Lung (tissue), 11 donors: ENCODE measurements at regions not wholly inside any gene's neighbourhood (a gene's known extent, or its start where the extent isn't known, plus 50 kb on each side); places are given as distances from the start of the nearest gene placed in this dataset.

ENCODE experiments used
- ATAC-seq: fragments of 200-7000 bp; cut with Tn5 transposase; one replicate; pipeline ENCODE4 v1.9.1; 2020; ENCODE audit warnings: moderate number of reproducible peaks; ENCODE audit not compliant: insufficient read depth, low FRiP score
- DNase-seq, 3 donors: peaks; one replicate each; pipeline ENCODE4 v3.0.0-alpha.2; 2013 to 2017
- H3K27ac ChIP-seq, 2 donors: one replicate each; pipeline ENCODE4 v1.5.1; 2013; ENCODE audit warnings: mild to moderate bottlenecking in 2 of 2, moderate library complexity in 2 of 2, control low read depth in 1 of 2, inconsistent platforms in 1 of 2, low read depth in 1 of 2, low read length in 1 of 2
- H3K27me3 ChIP-seq, 3 donors: one replicate each; pipeline ENCODE4 v1.5.1; 2013; ENCODE audit warnings: low read length in 2 of 3; ENCODE audit not compliant: control insufficient read depth in 3 of 3, insufficient read depth in 3 of 3
- H3K36me3 ChIP-seq, 4 donors: one replicate each; pipeline ENCODE4 v1.5.1; 2013; ENCODE audit warnings: low read length in 4 of 4, mild to moderate bottlenecking in 1 of 4, moderate library complexity in 1 of 4; ENCODE audit not compliant: control insufficient read depth in 4 of 4, insufficient read depth in 4 of 4
- H3K4me1 ChIP-seq, 5 donors: one replicate each; pipeline ENCODE4 v1.5.1; 2013; ENCODE audit warnings: low read length in 5 of 5, mild to moderate bottlenecking in 2 of 5, moderate library complexity in 1 of 5; ENCODE audit not compliant: control insufficient read depth in 5 of 5, insufficient read depth in 5 of 5
- H3K4me3 ChIP-seq: one replicate; pipeline ENCODE4 v1.5.1; 2013; ENCODE audit warnings: mild to moderate bottlenecking, control low read depth, moderate library complexity
- H3K9ac ChIP-seq, 2 donors: one replicate each; pipeline ENCODE4 v1.5.1; 2013; ENCODE audit warnings: low read length in 2 of 2, control low read depth in 1 of 2; ENCODE audit not compliant: insufficient read depth in 1 of 2
- H3K9me3 ChIP-seq, 4 donors: one replicate each; pipeline ENCODE4 v1.5.1; 2013; ENCODE audit warnings: low read length in 3 of 4, mild to moderate bottlenecking in 1 of 4, moderate library complexity in 1 of 4; ENCODE audit not compliant: control insufficient read depth in 4 of 4, insufficient read depth in 3 of 4
- WGBS, 2 donors: extraction: QIAGEN DNeasy Blood & Tissue Kit; methylation state at CpG; one replicate each; pipeline ENCODE4 v1.1.7; 2013; 5-methylcytosine and 5-hydroxymethylcytosine counted together
- TF ChIP-seq, protein P1 (sequence below): IDR thresholded peaks from 2 replicates; pipeline ENCODE4 v1.5.1; 2012; ENCODE audit warnings: mild to moderate bottlenecking; ENCODE audit errors: control extremely low read depth, extremely low read depth
- donor health status: control.
- donor health status: control.
- donor health status: Bipolar disorder and iron deficiency.
- donor health status: healthy.
- donor health status: DM: yes; HTN: yes; CAD: no.

DNA sequence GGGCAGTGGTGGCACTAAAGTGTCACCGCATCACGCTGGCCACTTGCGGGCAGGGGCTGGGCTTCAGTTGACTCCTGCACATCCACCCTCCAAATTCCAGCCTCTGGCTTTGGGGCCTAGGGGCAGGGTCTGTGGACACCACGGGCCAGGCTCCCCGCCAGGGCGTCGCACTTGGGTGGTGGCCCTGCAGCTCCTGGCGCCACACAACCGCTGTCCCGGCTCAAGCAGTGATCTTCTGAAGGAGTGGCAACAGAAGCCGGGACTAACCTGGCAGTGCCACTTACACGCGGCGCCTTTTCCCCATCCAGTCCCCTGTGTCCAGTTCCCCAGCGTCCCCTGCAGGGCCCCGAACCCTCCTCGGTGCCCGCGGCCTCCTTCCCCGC, 134.3 kb upstream of the ZNF92 start:
- no peak for DNase-seq
- no peak for ATAC-seq
- TF ChIP-seq, protein P1, sequence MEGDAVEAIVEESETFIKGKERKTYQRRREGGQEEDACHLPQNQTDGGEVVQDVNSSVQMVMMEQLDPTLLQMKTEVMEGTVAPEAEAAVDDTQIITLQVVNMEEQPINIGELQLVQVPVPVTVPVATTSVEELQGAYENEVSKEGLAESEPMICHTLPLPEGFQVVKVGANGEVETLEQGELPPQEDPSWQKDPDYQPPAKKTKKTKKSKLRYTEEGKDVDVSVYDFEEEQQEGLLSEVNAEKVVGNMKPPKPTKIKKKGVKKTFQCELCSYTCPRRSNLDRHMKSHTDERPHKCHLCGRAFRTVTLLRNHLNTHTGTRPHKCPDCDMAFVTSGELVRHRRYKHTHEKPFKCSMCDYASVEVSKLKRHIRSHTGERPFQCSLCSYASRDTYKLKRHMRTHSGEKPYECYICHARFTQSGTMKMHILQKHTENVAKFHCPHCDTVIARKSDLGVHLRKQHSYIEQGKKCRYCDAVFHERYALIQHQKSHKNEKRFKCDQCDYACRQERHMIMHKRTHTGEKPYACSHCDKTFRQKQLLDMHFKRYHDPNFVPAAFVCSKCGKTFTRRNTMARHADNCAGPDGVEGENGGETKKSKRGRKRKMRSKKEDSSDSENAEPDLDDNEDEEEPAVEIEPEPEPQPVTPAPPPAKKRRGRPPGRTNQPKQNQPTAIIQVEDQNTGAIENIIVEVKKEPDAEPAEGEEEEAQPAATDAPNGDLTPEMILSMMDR, result no peak
- Histone ChIP-seq H3K27ac (no peak overlapping the region), H3K27me3 (peaks cover 0 to 7% (median 0%) of the 10 kb centered on the region in 3 donors), H3K9ac (no peak overlapping the region), H3K36me3 (no peaks in the 10 kb centered on the region), H3K4me1 (peaks cover 0 to 6% (median 0%) of the 10 kb centered on the region in 5 donors), H3K9me3 (peaks cover 0 to 7% (median 0%) of the 10 kb centered on the region in 4 donors), H3K4me3 (no peak overlapping the region)
- 42 to 59% methylated on average over 16 to 20 of the region's 20 CpGs for WGBS, 2 donors

DNA sequence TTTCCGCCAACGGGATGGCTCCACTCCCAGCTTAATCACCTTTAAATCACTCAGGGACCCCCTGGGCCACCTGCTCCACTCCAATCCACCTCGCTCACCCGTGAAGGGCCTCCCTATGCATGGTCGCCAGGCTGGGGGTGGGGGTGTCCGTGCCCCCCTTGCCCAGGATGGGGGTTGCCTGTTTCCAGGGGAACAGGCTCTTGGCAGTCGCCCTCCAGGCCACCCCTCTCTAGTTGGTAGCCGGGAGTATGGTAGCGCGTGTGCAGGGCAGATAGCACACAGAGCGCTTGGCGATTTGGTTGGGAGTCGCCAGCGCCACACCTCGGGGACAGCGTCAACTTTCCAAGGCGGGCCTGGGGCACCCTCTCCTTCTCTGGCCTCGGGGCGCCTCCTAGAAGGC, 134.9 kb upstream of the ZNF92 start:
- H3K27me3 ChIP-seq, result peaks cover 0 to 4% (median 0%) of the 10 kb centered on the region in 3 donors
- peaks cover 0 to 7% (median 0%) of the 10 kb centered on the region in 4 donors for H3K9me3 ChIP-seq
- DNase-seq, result no peak
- no peaks in the 10 kb centered on the region for H3K36me3 ChIP-seq
- WGBS, 2 donors, result 95 to 96% methylated on average over 19 of the region's 19 CpGs
- H3K4me3 ChIP-seq, result no peak overlapping the region
- no peak overlapping the region for H3K27ac ChIP-seq
- peaks cover 0 to 6% (median 0%) of the 10 kb centered on the region in 5 donors for H3K4me1 ChIP-seq
- TF ChIP-seq, protein P1, result no peak
- ATAC-seq, result no peak
- H3K9ac ChIP-seq, result no peak overlapping the region

DNA sequence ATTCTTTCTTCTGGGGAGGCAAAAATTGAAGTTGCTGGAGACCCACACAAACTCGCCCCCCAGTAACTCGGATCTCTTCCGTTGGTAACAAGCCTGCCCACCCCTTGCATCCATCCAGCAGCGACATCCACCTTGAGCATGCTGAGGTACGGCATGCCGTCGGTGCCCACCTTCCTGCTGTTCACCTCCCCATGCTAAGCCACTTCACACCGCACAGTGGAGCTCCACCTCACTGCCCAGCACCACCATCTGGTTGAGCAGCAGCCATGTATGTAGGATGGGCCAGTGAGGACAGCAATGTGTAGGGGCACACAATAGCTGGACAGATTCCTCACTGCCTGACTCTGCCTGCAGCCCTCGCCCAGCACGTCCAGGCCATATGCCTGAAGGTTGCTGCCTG, 138.1 kb upstream of the ZNF92 start:
- Histone ChIP-seq H3K9ac (no peak overlapping the region), H3K36me3 (peaks cover 0 to 1% (median 0%) of the 10 kb centered on the region in 4 donors), H3K4me3 (no peak overlapping the region), H3K27me3 (no peaks in the 10 kb centered on the region), H3K4me1 (peaks cover 0 to 6% (median 0%) of the 10 kb centered on the region in 5 donors), H3K9me3 (peaks cover 0 to 7% (median 0%) of the 10 kb centered on the region in 4 donors), H3K27ac (no peak overlapping the region)
- 86 to 88% methylated on average over 10 of the region's 10 CpGs for WGBS, 2 donors
- TF ChIP-seq, protein P1, result no peak
- ATAC-seq (no peak), DNase-seq (no peak)

DNA sequence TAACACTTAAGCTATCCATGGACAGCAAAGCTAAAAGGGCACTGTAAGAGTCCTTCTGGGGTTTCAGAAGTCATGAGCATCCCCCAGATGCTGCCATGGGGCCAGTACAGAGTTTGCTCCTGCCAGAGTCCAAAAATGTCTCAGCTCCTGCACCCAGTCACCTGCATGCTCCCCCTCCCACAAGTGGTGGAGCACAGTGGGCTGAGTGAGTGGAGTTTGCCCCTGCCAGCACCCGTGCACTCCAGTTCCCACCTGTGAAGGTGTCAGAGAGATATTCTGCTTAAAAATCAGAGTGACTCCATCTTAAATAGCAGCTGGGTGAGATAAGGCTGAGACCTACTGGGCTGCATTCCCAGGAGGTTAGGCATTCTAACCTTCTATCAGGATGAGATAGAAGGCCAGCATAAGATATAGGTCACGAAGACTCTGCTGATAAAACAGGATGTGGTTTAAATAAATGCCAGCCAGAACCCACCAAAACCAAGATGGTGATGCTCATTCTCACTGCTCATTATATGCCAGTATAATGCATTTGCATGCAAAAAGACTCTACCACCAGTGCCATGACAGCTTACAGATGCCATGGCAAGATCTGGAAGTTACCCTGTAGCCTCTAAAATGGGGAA, 140.1 kb upstream of the ZNF92 start:
- WGBS, 2 donors, result 53 to 54% methylated on average over 2 of the region's 2 CpGs
- H3K9ac ChIP-seq, result no peak overlapping the region
- ATAC-seq (no peak), DNase-seq (no peak)
- TF ChIP-seq, protein P1, result no peak
- H3K9me3 ChIP-seq, result peaks cover 0 to 4% (median 0%) of the 10 kb centered on the region in 4 donors
- H3K4me3 ChIP-seq, result no peak overlapping the region
- peaks cover 0 to 1% (median 0%) of the 10 kb centered on the region in 4 donors for H3K36me3 ChIP-seq
- H3K27me3 ChIP-seq, result no peaks in the 10 kb centered on the region
- no peak overlapping the region for H3K27ac ChIP-seq
- no peaks in the 10 kb centered on the region for H3K4me1 ChIP-seq
